GM23338 (cell line): ENCODE measurements at regions not wholly inside any gene's neighbourhood (a gene's known extent, or its start where the extent isn't known, plus 50 kb on each side); places are given as distances from the start of the nearest gene placed in this dataset.

Experiments used
- EZH2 ChIP-seq: fragments of 200-600 bp; sonication (generic); IDR thresholded peaks from one replicate; pipeline ENCODE4 v1.8.0; 2017; ENCODE audit warnings: antibody characterized with exemption, mild to moderate bottlenecking, low read depth; ENCODE audit not compliant: unreplicated experiment
- EZH2phosphoT487 ChIP-seq: fragments of 200-600 bp; sonication (generic); IDR thresholded peaks from one replicate; pipeline ENCODE4 v1.8.1; 2018; ENCODE audit warnings: antibody characterized with exemption; ENCODE audit not compliant: unreplicated experiment
- POLR2AphosphoS5 ChIP-seq: IDR thresholded peaks from 2 replicates; pipeline ENCODE4 v1.6.1; 2016; ENCODE audit warnings: antibody characterized with exemption, low read depth
- TF ChIP-seq, protein P1 (sequence below), 2 experiments: fragments of 200-600 bp in 1 of 2; sonication (generic) in 1 of 2; conservative IDR thresholded peaks; 2 replicates each; pipeline versions ENCODE4 v1.5.1 to v1.6.1; 2016 to 2017; ENCODE audit warnings: antibody characterized with exemption in 2 of 2, low read depth in 2 of 2, mild to moderate bottlenecking in 2 of 2, moderate library complexity in 1 of 2

DNA sequence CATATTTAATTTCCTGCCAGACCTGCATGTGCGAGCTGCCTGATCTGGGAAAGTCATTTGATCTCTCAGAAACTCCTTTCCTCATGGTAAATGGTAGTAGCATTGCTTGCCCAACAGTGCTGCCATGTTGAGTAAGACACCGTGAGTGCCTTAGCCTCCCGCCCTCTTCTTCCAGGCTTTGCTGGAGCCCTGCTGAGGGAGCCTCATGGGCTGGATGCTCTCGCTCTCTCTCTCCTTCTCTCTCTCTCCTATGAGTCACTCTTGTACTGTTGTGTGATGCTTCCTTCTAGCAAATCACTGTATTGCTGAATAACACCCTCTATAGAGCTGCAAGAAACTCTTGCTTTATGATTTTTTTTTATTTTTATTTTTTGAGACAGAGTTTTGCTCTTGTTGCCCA, 365.5 kb downstream of the UQCRFS1 start:
- TF ChIP-seq POLR2AphosphoS5: no peak
- TF ChIP-seq, protein P1, sequence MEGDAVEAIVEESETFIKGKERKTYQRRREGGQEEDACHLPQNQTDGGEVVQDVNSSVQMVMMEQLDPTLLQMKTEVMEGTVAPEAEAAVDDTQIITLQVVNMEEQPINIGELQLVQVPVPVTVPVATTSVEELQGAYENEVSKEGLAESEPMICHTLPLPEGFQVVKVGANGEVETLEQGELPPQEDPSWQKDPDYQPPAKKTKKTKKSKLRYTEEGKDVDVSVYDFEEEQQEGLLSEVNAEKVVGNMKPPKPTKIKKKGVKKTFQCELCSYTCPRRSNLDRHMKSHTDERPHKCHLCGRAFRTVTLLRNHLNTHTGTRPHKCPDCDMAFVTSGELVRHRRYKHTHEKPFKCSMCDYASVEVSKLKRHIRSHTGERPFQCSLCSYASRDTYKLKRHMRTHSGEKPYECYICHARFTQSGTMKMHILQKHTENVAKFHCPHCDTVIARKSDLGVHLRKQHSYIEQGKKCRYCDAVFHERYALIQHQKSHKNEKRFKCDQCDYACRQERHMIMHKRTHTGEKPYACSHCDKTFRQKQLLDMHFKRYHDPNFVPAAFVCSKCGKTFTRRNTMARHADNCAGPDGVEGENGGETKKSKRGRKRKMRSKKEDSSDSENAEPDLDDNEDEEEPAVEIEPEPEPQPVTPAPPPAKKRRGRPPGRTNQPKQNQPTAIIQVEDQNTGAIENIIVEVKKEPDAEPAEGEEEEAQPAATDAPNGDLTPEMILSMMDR (conservative IDR thresholded peaks at IDR 0.05; ENCODE audit: low read depth in 2 of 2): no peak
- TF ChIP-seq EZH2phosphoT487: no peak
- no peak for TF ChIP-seq EZH2
